Mesothelial cell of epicardium (in vitro differentiated cells): ENCODE measurements at regions not wholly inside any gene's neighbourhood (a gene's known extent, or its start where the extent isn't known, plus 50 kb on each side); places are given as distances from the start of the nearest gene placed in this dataset.

Experiments
- DNase-seq, 2 experiments: peaks; one replicate each; pipeline ENCODE4 v3.0.0; 2021; ENCODE audit warnings: low spot score in 2 of 2; ENCODE audit not compliant: unreplicated experiment in 2 of 2
- H3K27ac Mint-ChIP-seq: 2 replicates; pipeline ENCODE4 v1.8.0; 2021; ENCODE audit warnings: mixed read lengths
- H3K27me3 Mint-ChIP-seq: 2 replicates; pipeline ENCODE4 v1.8.0; 2021; ENCODE audit warnings: low read depth, mixed read lengths
- H3K36me3 Mint-ChIP-seq: 2 replicates; pipeline ENCODE4 v1.8.0; 2021; ENCODE audit warnings: mixed read lengths
- H3K4me1 Mint-ChIP-seq: 2 replicates; pipeline ENCODE4 v1.8.0; 2021; ENCODE audit warnings: mixed read lengths
- H3K4me3 Mint-ChIP-seq: 2 replicates; pipeline ENCODE4 v1.8.0; 2021; ENCODE audit warnings: mild to moderate bottlenecking, moderate library complexity, mixed read lengths
- H3K9me3 Mint-ChIP-seq: 2 replicates; pipeline ENCODE4 v1.8.0; 2021; ENCODE audit warnings: mixed read lengths
- CTCF ChIP-seq: fragments of 200-600 bp; sonication (generic); IDR thresholded peaks from one replicate; pipeline ENCODE4 v1.5.0; 2021; ENCODE audit warnings: antibody characterized with exemption; ENCODE audit not compliant: unreplicated experiment

- TF ChIP-seq CTCF: no peak
- H3K4me1 Mint-ChIP-seq: peaks cover 13% of the 10 kb centered on the region
- no peaks in the 10 kb centered on the region for H3K27me3 Mint-ChIP-seq
Measured at GRCh38 chr11:69972351-69972802, 105.7 kb upstream of the ANO1 start.

GRCh38 chr11:69974528-69974927 lies 103.6 kb upstream of the ANO1 start:
- Mint-ChIP-seq H3K4me1 (peaks cover 9% of the 10 kb centered on the region), H3K9me3 (no peaks in the 10 kb centered on the region), H3K36me3 (no peaks in the 10 kb centered on the region), H3K4me3 (no peak overlapping the region), H3K27ac (no peak overlapping the region), H3K27me3 (peaks cover 3% of the 10 kb centered on the region)
- no peak for DNase-seq
- no peak for TF ChIP-seq CTCF

More at GRCh38 chr11:69972351-69972802, 105.7 kb upstream of the ANO1 start:
- no peak overlapping the region for H3K27ac Mint-ChIP-seq
- H3K9me3 Mint-ChIP-seq: no peaks in the 10 kb centered on the region
- DNase-seq: no peak
- no peak overlapping the region for H3K4me3 Mint-ChIP-seq
- no peaks in the 10 kb centered on the region for H3K36me3 Mint-ChIP-seq

- DNase-seq: no peak
- Mint-ChIP-seq H3K27ac (no peak overlapping the region), H3K9me3 (no peaks in the 10 kb centered on the region), H3K4me3 (no peak overlapping the region), H3K36me3 (no peaks in the 10 kb centered on the region), H3K27me3 (peaks cover 6% of the 10 kb centered on the region), H3K4me1 (peaks cover 2% of the 10 kb centered on the region)
- no peak for TF ChIP-seq CTCF
Measured at GRCh38 chr11:69975822-69976221, 102.3 kb upstream of the ANO1 start.

- DNase-seq: no peak
- H3K9me3 Mint-ChIP-seq: no peaks in the 10 kb centered on the region
- peaks cover 9% of the 10 kb centered on the region for H3K27me3 Mint-ChIP-seq
- TF ChIP-seq CTCF: no peak
- H3K4me3 Mint-ChIP-seq: no peak overlapping the region
- no peak overlapping the region for H3K27ac Mint-ChIP-seq
- peaks cover 2% of the 10 kb centered on the region for H3K4me1 Mint-ChIP-seq
- H3K36me3 Mint-ChIP-seq: no peaks in the 10 kb centered on the region
Measured at GRCh38 chr11:69976794-69977193, 101.3 kb upstream of the ANO1 start.

DNA sequence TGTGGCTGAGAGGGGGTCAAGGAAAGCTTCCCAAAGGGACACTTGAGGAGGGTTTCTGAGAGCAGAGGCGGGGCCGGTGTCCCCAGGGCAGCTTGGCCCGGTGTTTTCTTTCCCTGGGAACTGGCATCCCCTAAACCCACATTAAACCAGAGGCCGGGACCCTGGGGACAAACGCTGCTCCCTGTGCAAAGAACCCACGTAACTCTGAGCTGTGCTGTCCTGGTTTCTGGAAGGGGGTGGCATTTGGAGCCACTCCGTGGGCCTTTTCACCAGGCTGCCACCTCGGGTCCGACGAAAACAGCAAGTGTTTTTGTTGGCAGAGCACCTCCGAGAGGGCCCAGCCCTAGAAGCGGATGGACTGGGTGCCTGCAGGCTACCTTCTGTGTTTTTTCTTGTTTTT lies 100.2 kb upstream of the ANO1 start:
- H3K36me3 Mint-ChIP-seq: no peaks in the 10 kb centered on the region
- no peak overlapping the region for H3K4me3 Mint-ChIP-seq
- H3K9me3 Mint-ChIP-seq: no peaks in the 10 kb centered on the region
- TF ChIP-seq CTCF: no peak
- H3K4me1 Mint-ChIP-seq: peaks cover 2% of the 10 kb centered on the region
- no peak overlapping the region for H3K27ac Mint-ChIP-seq
- no peak for DNase-seq
- peaks cover 20% of the 10 kb centered on the region for H3K27me3 Mint-ChIP-seq
